Brain microvascular endothelial cell (primary cell): ENCODE measurements at regions not wholly inside any gene's neighbourhood (a gene's known extent, or its start where the extent isn't known, plus 50 kb on each side); places are given as distances from the start of the nearest gene placed in this dataset.

Experiments used
- DNase-seq: peaks from one replicate; pipeline ENCODE4 v3.0.0-alpha.2; 2020
- H3K27ac ChIP-seq: fragments of 250-450 bp; sonication (Bioruptor Pico); 2 replicates; pipeline ENCODE4 v1.5.1; 2020; ENCODE audit warnings: mild to moderate bottlenecking, moderate library complexity
- H3K27me3 ChIP-seq: fragments of 250-450 bp; sonication (Bioruptor Pico); replicated peaks from 2 replicates; pipeline ENCODE4 v1.5.1; 2020; ENCODE audit warnings: mild to moderate bottlenecking
- H3K36me3 ChIP-seq: fragments of 250-450 bp; sonication (Bioruptor Pico); replicated peaks from 2 replicates; pipeline ENCODE4 v1.5.1; 2020; ENCODE audit warnings: mild to moderate bottlenecking
- H3K4me3 ChIP-seq: 2 replicates; pipeline ENCODE4 v1.5.1; 2011; ENCODE audit warnings: low read depth, mild to moderate bottlenecking, control low read depth, low read length, moderate library complexity
- CTCF ChIP-seq: IDR thresholded peaks from 2 replicates; pipeline ENCODE4 v1.5.1; 2011; ENCODE audit warnings: low read depth, mild to moderate bottlenecking, moderate library complexity, low read length, control low read depth, inconsistent platforms; ENCODE audit errors: missing control alignments
- in situ Hi-C: cut with HindIII; loops from 2 replicates; pipeline ENCODE4 v1.10.0; 2017; ENCODE audit warnings: low sequenced_read_pairs, low pct_ligation_motif_present

- H3K36me3 ChIP-seq, result no peaks in the 10 kb centered on the region
- TF ChIP-seq CTCF, result no peak
- DNase-seq, result no peak
- in situ Hi-C loops, result no loop called here
- no peak overlapping the region for H3K4me3 ChIP-seq
- no peaks in the 10 kb centered on the region for H3K27me3 ChIP-seq
- H3K27ac ChIP-seq, result no peak overlapping the region
Measured at GRCh38 chr1:57989877-57990276, 556.6 kb downstream of the OMA1 start.

DNA sequence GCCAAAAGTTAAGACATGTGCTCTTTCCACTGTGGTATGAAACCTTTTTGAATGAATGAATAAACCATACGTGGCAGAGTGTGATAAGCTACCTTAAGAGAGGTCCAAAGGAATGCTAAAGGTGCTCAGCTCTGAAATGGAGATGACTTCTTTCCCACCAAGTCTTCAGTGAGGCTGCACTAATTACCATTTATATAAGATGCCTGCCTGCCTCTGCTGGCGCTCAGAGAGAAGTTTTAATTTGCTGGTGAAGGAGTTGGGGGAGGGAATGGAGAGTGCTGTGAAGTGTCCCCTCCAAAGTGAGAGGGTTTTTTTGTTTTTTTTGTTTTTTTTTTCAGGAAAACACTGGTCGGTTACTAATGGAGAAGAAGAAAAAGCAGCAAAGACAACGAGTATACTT, 559.0 kb downstream of the OMA1 start:
- no peaks in the 10 kb centered on the region for H3K36me3 ChIP-seq
- H3K27ac ChIP-seq, result no peak overlapping the region
- H3K27me3 ChIP-seq, result no peaks in the 10 kb centered on the region
- in situ Hi-C loops, result no loop called here
- H3K4me3 ChIP-seq, result no peak overlapping the region
- no peak for DNase-seq
- TF ChIP-seq CTCF, result no peak

- H3K4me3 ChIP-seq, result no peak overlapping the region
- DNase-seq, result no peak
- H3K27ac ChIP-seq, result no peak overlapping the region
- H3K27me3 ChIP-seq, result no peaks in the 10 kb centered on the region
- TF ChIP-seq CTCF, result no peak
- in situ Hi-C loops, result no loop called here
- H3K36me3 ChIP-seq, result no peaks in the 10 kb centered on the region
Measured at GRCh38 chr1:57986432-57986831, 560.1 kb downstream of the OMA1 start.

GRCh38 chr1:57984277-57984676, 560.4 kb upstream of the DAB1 start:
- H3K27ac ChIP-seq, result no peak overlapping the region
- H3K36me3 ChIP-seq, result no peaks in the 10 kb centered on the region
- no peaks in the 10 kb centered on the region for H3K27me3 ChIP-seq
- no peak for TF ChIP-seq CTCF
- no peak overlapping the region for H3K4me3 ChIP-seq
- no peak for DNase-seq
- in situ Hi-C loops, result no loop called here

GRCh38 chr1:57983441-57983840, 559.6 kb upstream of the DAB1 start:
- Histone ChIP-seq H3K4me3 (no peak overlapping the region), H3K27me3 (no peaks in the 10 kb centered on the region), H3K36me3 (no peaks in the 10 kb centered on the region), H3K27ac (no peak overlapping the region)
- no peak for DNase-seq
- in situ Hi-C loops, result no loop called here
- TF ChIP-seq CTCF, result no peak

- DNase-seq, result no peak
- in situ Hi-C loops, result no loop called here
- Histone ChIP-seq H3K36me3 (no peaks in the 10 kb centered on the region), H3K27ac (no peak overlapping the region), H3K4me3 (no peak overlapping the region), H3K27me3 (no peaks in the 10 kb centered on the region)
- TF ChIP-seq CTCF, result no peak
Measured at GRCh38 chr1:57982852-57983251, 559.0 kb upstream of the DAB1 start.
